ENCODE measurements at regions not wholly inside any gene's neighbourhood (a gene's known extent, or its start where the extent isn't known, plus 50 kb on each side); places are given as distances from the start of the nearest gene placed in this dataset.

GRCh38 chr1:113246929-113247328 is 143.4 kb upstream of the MAGI3 start:
- TF ChIP-seq POU6F1 (CRISPR knock-in tag; IDR thresholded peaks at IDR 0.05; ENCODE audit: borderline replicate concordance, low read depth): no peak
- no peak for TF ChIP-seq ZNF565 (CRISPR knock-in tag; conservative IDR thresholded peaks at IDR 0.05; ENCODE audit: low read depth)
- no peak for TF ChIP-seq GLIS3 (CRISPR knock-in tag; IDR thresholded peaks at IDR 0.05)
- TF ChIP-seq ISL1 (CRISPR knock-in tag; IDR thresholded peaks at IDR 0.05): no peak
- TF ChIP-seq CSDC2 (CRISPR knock-in tag; IDR thresholded peaks at IDR 0.05): no peak
- TF ChIP-seq CREB5 (CRISPR knock-in tag; IDR thresholded peaks at IDR 0.05; ENCODE audit: low read depth): no peak
- no peak for TF ChIP-seq PPARA (CRISPR knock-in tag; IDR thresholded peaks at IDR 0.05; ENCODE audit: borderline replicate concordance)
- no peak for TF ChIP-seq OSR1 (CRISPR knock-in tag; IDR thresholded peaks at IDR 0.05)
- no peak for TF ChIP-seq ESRRG (CRISPR knock-in tag; IDR thresholded peaks at IDR 0.05)
- TF ChIP-seq ZC3H10 (CRISPR knock-in tag; IDR thresholded peaks at IDR 0.05): no peak
- TF ChIP-seq ARNTL (CRISPR knock-in tag; IDR thresholded peaks at IDR 0.05; ENCODE audit: borderline replicate concordance, low read depth): no peak
- no peak for TF ChIP-seq TSHZ2 (CRISPR knock-in tag; IDR thresholded peaks at IDR 0.05)
- TF ChIP-seq SNAI2 (CRISPR knock-in tag; IDR thresholded peaks at IDR 0.05): no peak
- TF ChIP-seq ZNF8 (CRISPR knock-in tag; IDR thresholded peaks at IDR 0.05): no peak

Measured in SK-N-SH treated with all-trans-retinoic acid at 6 μM for 48 hours (cell line).